ENCODE measurements at regions not wholly inside any gene's neighbourhood (a gene's known extent, or its start where the extent isn't known, plus 50 kb on each side); places are given as distances from the start of the nearest gene placed in this dataset.

DNA sequence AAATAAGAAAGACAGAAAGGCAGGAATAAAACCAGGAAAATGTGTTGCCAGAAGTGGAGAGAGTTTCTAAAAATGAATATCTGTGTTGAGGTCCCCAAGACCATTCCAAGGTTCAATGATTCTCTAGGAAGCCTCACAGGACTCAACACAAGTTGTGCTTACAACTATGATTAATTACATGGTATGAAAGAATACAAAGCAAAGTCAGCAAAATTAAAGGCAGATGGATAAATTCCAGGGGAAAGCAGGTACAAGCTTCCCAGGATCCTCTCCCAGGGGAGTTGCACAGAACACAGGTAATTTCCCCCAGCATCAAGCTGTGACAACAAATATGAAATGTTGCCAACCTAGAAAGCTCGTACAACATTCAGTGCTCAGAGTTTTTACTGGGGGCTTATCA lies 154.4 kb upstream of the HNMT start:
- intact Hi-C loops (cut with DNase I): no loop called here
- no peaks in the 10 kb centered on the region for H3K27me3 ChIP-seq
- no peak overlapping the region for H3K27ac ChIP-seq
- WGBS (ENCODE audit: insufficient coverage, low coverage, low lambda C conversion rate, missing lambda C conversion rate): 36% methylated on average over 1 of the region's 1 CpG
- H3K4me3 ChIP-seq: no peak overlapping the region
- no peak for ATAC-seq
- no peak for TF ChIP-seq POLR2A (IDR thresholded peaks at IDR 0.05)
- TF ChIP-seq, protein P1, sequence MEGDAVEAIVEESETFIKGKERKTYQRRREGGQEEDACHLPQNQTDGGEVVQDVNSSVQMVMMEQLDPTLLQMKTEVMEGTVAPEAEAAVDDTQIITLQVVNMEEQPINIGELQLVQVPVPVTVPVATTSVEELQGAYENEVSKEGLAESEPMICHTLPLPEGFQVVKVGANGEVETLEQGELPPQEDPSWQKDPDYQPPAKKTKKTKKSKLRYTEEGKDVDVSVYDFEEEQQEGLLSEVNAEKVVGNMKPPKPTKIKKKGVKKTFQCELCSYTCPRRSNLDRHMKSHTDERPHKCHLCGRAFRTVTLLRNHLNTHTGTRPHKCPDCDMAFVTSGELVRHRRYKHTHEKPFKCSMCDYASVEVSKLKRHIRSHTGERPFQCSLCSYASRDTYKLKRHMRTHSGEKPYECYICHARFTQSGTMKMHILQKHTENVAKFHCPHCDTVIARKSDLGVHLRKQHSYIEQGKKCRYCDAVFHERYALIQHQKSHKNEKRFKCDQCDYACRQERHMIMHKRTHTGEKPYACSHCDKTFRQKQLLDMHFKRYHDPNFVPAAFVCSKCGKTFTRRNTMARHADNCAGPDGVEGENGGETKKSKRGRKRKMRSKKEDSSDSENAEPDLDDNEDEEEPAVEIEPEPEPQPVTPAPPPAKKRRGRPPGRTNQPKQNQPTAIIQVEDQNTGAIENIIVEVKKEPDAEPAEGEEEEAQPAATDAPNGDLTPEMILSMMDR (IDR thresholded peaks at IDR 0.05): no peak
- H3K36me3 ChIP-seq: no peaks in the 10 kb centered on the region
- no peaks in the 10 kb centered on the region for H3K4me1 ChIP-seq
- H3K9me3 ChIP-seq: no peaks in the 10 kb centered on the region
- no peak for DNase-seq

DNA sequence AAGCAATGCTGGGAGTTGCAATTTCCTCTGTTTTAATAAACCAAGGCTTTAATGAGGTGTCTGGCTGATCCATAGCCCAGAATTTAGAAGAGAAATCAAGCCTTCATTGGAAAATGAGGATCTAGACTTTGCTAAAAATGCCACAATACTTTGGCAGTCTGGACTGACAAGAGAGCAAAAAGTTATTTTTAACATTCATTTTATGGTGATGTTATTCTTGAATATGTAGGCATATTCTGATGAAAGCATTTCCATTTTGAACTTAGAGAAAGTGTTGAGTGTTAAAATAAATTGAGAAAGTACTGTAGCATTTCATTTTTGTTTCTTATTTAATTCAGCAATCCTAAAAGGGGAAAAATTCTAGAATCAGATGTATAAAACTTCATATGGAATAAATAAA lies 151.8 kb upstream of the HNMT start:
- no peaks in the 10 kb centered on the region for H3K27me3 ChIP-seq
- H3K9me3 ChIP-seq: no peaks in the 10 kb centered on the region
- no peak for DNase-seq
- H3K4me3 ChIP-seq: no peak overlapping the region
- H3K36me3 ChIP-seq: no peaks in the 10 kb centered on the region
- ATAC-seq: no peak
- no peak overlapping the region for H3K27ac ChIP-seq
- H3K4me1 ChIP-seq: no peaks in the 10 kb centered on the region
- intact Hi-C loops (cut with DNase I): no loop called here
- TF ChIP-seq POLR2A (IDR thresholded peaks at IDR 0.05): no peak
- TF ChIP-seq, protein P1 (IDR thresholded peaks at IDR 0.05): no peak

DNA sequence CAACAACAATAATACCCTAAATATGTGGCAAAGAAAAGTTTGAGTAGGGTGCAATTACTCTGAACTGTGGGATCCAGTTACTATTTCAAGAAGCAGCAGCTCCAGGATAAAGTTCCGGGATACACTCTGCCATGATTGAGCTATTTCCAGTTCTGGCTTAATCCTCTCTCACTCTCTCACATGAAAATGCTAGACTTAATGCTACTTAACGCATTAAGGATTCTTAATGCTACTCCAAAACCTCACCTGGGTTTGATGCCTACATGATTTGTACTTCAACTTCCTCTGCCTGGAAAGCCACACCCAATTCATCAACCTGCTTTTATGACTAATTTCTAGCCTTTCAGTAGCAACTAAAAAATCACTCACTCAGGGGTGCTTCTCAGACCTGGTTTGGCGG lies 151.1 kb upstream of the HNMT start:
- intact Hi-C loops (cut with DNase I): no loop called here
- H3K36me3 ChIP-seq: no peaks in the 10 kb centered on the region
- H3K27ac ChIP-seq: no peak overlapping the region
- WGBS (ENCODE audit: insufficient coverage, low coverage, low lambda C conversion rate, missing lambda C conversion rate): 64% methylated on average over 3 of the region's 3 CpGs
- TF ChIP-seq, protein P1 (IDR thresholded peaks at IDR 0.05): no peak
- TF ChIP-seq POLR2A (IDR thresholded peaks at IDR 0.05): no peak
- ATAC-seq (no peak), DNase-seq (no peak)
- H3K9me3 ChIP-seq: no peaks in the 10 kb centered on the region
- H3K4me3 ChIP-seq: no peak overlapping the region
- no peaks in the 10 kb centered on the region for H3K4me1 ChIP-seq
- H3K27me3 ChIP-seq: no peaks in the 10 kb centered on the region

DNA sequence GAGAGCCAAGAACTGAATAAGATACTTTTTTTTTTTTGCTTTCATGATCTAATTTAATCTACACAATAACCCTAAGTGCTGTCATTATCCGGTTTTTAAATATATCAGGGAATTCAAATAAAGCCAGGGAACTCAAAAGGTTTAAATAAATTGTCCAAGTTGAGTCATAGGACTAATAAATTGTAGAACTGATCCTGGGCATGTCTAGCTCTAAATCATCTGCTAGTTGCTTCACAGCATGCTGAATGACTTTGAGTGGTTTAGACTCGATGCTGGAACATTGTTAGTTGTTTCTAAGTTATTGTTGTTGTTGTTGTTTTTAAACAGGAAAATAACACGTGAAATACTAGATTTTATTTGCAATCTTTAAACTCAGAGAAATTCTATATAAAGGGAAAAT lies 147.2 kb upstream of the HNMT start:
- WGBS (ENCODE audit: insufficient coverage, low coverage, low lambda C conversion rate, missing lambda C conversion rate): 40% methylated on average over 3 of the region's 3 CpGs
- H3K4me1 ChIP-seq: no peaks in the 10 kb centered on the region
- no peak for TF ChIP-seq POLR2A (IDR thresholded peaks at IDR 0.05)
- TF ChIP-seq, protein P1 (IDR thresholded peaks at IDR 0.05): no peak
- intact Hi-C loops (cut with DNase I): no loop called here
- no peak overlapping the region for H3K27ac ChIP-seq
- no peaks in the 10 kb centered on the region for H3K27me3 ChIP-seq
- ATAC-seq (no peak), DNase-seq (no peak)
- no peak overlapping the region for H3K4me3 ChIP-seq
- no peaks in the 10 kb centered on the region for H3K9me3 ChIP-seq
- H3K36me3 ChIP-seq: no peaks in the 10 kb centered on the region

DNA sequence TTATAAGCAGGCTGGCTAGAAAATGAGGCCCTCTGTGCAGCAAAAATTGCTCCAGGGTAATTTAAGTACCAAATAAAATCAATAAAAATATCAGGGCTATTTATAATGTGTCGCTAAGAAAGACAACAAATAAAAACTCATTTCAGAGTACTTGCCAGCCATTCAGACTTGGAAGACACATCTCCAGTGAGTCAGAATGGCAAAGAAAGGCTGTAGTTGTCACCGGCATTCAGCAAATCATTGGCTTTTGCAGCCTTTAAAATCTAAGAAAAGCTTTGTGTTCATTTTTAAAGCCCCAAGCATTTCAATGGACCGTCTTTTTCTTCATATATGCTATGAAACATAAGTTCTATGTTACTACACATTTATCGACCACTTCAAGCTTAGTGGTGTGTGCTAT lies 141.1 kb upstream of the HNMT start:
- no peak for ATAC-seq
- Histone ChIP-seq H3K36me3 (no peaks in the 10 kb centered on the region), H3K4me3 (no peak overlapping the region), H3K27ac (no peak overlapping the region), H3K27me3 (no peaks in the 10 kb centered on the region), H3K9me3 (no peaks in the 10 kb centered on the region), H3K4me1 (no peaks in the 10 kb centered on the region)
- no peak for TF ChIP-seq POLR2A (IDR thresholded peaks at IDR 0.05)
- TF ChIP-seq, protein P1 (IDR thresholded peaks at IDR 0.05): no peak
- 65% methylated on average over 4 of the region's 4 CpGs for WGBS (ENCODE audit: insufficient coverage, low coverage, low lambda C conversion rate, missing lambda C conversion rate)
- DNase-seq: no peak
- intact Hi-C loops (cut with DNase I): no loop called here

Data from right lobe of liver (tissue), 6 donors.